ENCODE measurements at regions not wholly inside any gene's neighbourhood (a gene's known extent, or its start where the extent isn't known, plus 50 kb on each side); places are given as distances from the start of the nearest gene placed in this dataset.

DNA sequence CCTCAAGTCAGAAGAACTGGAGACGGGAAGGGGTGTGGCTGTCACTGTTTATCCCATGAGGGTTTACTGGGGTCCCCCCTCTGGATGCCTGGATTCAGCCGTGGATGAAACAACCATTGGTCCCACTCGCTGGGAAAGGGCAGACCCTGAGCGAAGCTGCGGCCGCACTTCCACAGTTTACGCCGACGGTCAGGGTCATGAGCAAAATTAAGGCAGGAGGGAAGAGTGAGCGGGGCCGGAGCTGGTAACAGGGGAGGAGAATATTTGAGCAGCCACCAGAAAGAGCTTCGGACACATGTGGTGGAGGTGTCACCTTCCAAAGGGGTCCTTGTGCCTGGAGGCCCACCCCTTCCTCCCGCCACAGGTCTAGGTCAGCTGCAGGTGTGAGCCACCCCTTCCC is 344.9 kb downstream of the BRD1 start:
- TF ChIP-seq, protein P1, sequence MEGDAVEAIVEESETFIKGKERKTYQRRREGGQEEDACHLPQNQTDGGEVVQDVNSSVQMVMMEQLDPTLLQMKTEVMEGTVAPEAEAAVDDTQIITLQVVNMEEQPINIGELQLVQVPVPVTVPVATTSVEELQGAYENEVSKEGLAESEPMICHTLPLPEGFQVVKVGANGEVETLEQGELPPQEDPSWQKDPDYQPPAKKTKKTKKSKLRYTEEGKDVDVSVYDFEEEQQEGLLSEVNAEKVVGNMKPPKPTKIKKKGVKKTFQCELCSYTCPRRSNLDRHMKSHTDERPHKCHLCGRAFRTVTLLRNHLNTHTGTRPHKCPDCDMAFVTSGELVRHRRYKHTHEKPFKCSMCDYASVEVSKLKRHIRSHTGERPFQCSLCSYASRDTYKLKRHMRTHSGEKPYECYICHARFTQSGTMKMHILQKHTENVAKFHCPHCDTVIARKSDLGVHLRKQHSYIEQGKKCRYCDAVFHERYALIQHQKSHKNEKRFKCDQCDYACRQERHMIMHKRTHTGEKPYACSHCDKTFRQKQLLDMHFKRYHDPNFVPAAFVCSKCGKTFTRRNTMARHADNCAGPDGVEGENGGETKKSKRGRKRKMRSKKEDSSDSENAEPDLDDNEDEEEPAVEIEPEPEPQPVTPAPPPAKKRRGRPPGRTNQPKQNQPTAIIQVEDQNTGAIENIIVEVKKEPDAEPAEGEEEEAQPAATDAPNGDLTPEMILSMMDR (IDR thresholded peaks at IDR 0.05; ENCODE audit: control insufficient read depth, insufficient read depth, low read depth, low read length, missing control alignments) = no peak
- DNase-seq (ENCODE audit: low read depth) = no peak
- H3K4me3 ChIP-seq (ENCODE audit: control insufficient read depth, low read depth, low read length) = no peak overlapping the region

DNA sequence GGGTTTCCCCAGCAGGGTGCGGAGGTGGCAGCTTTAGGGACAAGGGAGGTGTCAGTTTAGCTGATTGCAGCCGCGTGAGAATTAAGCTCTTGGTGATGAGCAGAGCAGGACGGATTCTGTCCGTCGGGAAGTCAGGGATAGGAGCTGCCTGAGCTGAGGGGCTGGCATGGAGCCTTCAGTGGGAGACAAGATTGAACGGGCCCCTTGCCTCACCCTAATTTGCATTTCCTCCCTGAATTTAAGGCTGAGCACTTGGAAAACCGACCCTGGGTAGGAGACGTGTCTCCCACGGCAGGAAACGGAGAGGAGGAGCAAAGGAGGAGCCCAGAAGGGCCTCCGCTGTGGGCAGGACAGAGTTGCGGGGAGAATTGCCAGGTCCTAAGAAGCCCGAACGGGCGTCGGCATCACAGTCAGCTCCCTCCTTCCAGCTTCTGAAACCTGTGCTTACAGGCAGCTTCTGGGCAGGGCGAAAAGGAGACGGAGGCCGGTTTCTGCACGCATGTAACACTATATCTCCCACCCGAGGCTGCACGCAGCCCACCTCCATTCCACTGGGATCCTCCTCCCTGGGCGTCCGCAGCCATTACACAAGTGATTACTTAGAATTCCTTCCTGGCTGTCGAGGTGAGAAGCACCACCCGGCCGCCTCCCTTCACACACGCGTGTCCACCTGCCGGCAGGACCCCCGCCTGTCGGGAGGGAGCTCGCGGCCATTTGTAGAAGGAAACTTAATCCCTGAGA is 345.8 kb downstream of the BRD1 start:
- no peak overlapping the region for H3K4me3 ChIP-seq (ENCODE audit: control insufficient read depth, low read depth, low read length)

DNA sequence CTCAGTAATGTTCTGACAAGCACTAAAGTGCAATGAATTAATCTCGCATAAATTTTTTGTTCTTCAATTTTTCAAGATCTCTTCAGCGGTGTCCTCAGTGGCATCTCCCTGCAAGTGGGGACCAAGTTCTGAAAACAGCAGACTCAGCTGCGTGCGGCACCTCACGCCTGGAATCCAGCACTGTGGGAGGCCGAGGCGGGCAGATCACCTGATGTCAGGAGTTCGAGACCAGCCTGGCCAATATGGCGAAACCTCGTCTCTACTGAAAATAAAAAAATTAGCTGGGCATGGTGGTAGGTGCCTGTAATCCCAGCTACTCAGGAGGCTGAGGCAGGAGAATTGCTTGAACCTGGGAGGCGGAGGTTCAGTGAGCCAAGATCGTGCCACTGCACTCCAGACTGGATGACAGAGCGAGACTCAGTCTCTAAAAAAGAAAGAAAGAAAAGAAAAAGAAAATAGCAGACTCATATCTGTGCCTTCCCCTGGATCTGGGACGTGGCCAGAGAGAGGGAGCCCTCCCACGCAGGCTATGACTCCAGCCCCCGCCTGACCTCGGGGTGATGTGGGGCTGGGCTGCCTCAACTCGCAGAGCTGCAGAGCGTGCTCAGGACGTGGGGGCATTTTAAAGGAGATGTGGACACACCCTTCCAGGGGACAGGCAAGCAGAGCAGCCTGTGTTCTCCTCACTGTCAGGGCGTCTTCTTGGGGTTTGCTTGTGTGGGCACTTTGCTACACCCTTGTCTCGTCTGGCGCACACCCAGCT is 346.6 kb downstream of the BRD1 start:
- no peak for DNase-seq (ENCODE audit: low read depth)
- H3K4me3 ChIP-seq (ENCODE audit: control insufficient read depth, low read depth, low read length) = no peak overlapping the region
- TF ChIP-seq, protein P1 (IDR thresholded peaks at IDR 0.05; ENCODE audit: control insufficient read depth, insufficient read depth, low read depth, low read length, missing control alignments) = no peak

More for the DNA sequence above, 345.8 kb downstream of the BRD1 start:
- TF ChIP-seq, protein P1 (IDR thresholded peaks at IDR 0.05; ENCODE audit: control insufficient read depth, insufficient read depth, low read depth, low read length, missing control alignments) = no peak
- no peak for DNase-seq (ENCODE audit: low read depth)

DNA sequence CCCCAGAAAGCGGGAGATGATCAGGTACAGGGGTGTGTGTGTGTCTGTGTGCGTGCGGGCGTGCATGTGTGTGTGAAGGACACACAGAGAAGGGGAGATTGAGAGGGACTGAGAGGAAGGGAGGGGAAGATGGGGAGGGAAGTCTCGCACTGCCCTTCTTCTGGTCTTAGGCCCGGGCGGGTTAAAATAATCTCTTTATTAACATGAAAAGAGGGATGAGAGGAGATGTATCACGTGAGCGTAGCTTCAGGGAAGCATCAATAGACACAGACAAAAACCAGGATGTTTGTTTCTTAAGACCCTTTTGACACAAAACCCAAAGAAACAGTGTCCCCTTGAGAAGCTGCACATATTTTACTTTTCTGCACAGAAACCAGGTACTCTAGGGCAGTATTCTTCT is 347.3 kb downstream of the BRD1 start:
- H3K4me3 ChIP-seq (ENCODE audit: control insufficient read depth, low read depth, low read length) = no peak overlapping the region
- DNase-seq (ENCODE audit: low read depth) = no peak
- TF ChIP-seq, protein P1 (IDR thresholded peaks at IDR 0.05; ENCODE audit: control insufficient read depth, insufficient read depth, low read depth, low read length, missing control alignments) = no peak

DNA sequence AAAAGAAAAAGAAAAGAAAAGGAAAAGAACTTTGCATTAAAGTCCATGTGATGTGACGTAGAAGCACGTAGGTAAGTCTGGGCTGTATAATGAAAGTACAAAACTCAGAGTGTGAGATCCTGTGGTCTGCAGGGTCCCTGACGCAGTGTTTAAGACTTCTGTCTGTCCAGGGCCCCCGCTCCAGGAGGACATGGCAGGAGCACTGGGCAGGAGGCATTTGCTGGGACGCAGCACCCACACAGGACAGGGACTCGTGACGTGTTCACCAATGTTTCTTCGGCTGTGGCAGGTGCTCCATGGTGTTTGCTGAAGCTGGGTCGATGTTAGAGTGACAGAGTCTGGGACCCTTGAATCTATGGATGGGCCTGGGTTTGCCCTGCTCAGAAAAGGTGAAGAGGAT is 348.1 kb downstream of the BRD1 start:
- TF ChIP-seq, protein P1 (IDR thresholded peaks at IDR 0.05; ENCODE audit: control insufficient read depth, insufficient read depth, low read depth, low read length, missing control alignments) = no peak
- no peak overlapping the region for H3K4me3 ChIP-seq (ENCODE audit: control insufficient read depth, low read depth, low read length)
- DNase-seq (ENCODE audit: low read depth) = no peak

DNA sequence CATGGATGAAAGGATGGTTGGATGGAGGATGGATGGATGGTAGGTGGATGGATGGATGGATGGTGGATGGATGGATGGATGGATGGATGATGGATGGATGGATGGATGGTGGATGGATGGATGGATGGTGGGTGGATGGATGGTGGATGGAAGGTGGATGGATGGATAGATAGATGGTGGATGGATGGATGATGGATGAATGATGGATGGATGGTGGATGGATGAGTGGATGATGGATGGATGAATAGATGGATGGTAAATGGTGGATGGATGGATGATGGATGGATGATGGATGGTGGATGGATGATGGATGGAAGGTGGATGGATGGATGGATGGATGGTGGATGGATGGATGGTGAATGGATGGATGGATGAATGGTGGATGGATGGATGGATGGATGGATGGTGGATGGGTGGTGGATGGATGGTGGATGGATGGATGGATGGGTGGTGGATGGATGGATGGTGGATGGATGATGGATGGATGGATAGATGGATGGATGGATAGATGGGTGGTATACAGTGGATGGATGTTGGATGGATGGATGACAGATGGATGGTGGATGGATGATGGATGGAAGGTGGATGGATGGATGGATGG is 350.8 kb downstream of the BRD1 start:
- TF ChIP-seq, protein P1 (IDR thresholded peaks at IDR 0.05; ENCODE audit: control insufficient read depth, insufficient read depth, low read depth, low read length, missing control alignments) = no peak

More for the DNA sequence above, 350.8 kb downstream of the BRD1 start:
- no peak overlapping the region for H3K4me3 ChIP-seq (ENCODE audit: control insufficient read depth, low read depth, low read length)
- no peak for DNase-seq (ENCODE audit: low read depth)

All from AG09309 (cell line).